Stimulated activated CD8-positive, alpha-beta memory T cell treated with anti-CD3 and anti-CD28 coated beads, Interleukin-4, amount 100 ng/mL, for 1 hour (primary cell): ENCODE measurements at regions not wholly inside any gene's neighbourhood (a gene's known extent, or its start where the extent isn't known, plus 50 kb on each side); places are given as distances from the start of the nearest gene placed in this dataset.
"Not testable (repeated sequence)": the region's sequence is repeated elsewhere in the genome, so short reads cannot be mapped to it uniquely, and the experiment has no call there.

ENCODE experiments used
- DNase-seq, 2 donors: peaks; one replicate each; pipeline ENCODE4 v3.0.0-alpha.2; 2020; ENCODE audit warnings: low read depth in 2 of 2, low spot score in 1 of 2

- no peak for DNase-seq
Observed at GRCh38 chr7:67610897-67611296, 614.3 kb downstream of the TYW1 start.

- no peak for DNase-seq
Observed at GRCh38 chr7:67614843-67615242, 618.2 kb downstream of the TYW1 start.

- DNase-seq: no peak
Observed at GRCh38 chr7:67616517-67616916, 619.9 kb downstream of the TYW1 start.

- DNase-seq: no peak
Observed at GRCh38 chr7:67618556-67619162, 622.0 kb downstream of the TYW1 start.

GRCh38 chr7:67619175-67619574 is 622.5 kb downstream of the TYW1 start:
- DNase-seq: no peak

- DNase-seq: no peak
Observed at GRCh38 chr7:67620216-67620933, 623.7 kb downstream of the TYW1 start.

GRCh38 chr7:67621704-67622103 is 625.1 kb downstream of the TYW1 start:
- DNase-seq: no peak

- no peak for DNase-seq
Observed at GRCh38 chr7:67625257-67625737, 628.7 kb downstream of the TYW1 start.

GRCh38 chr7:67631476-67631875 is 634.8 kb downstream of the TYW1 start:
- DNase-seq: no peak

- DNase-seq: no peak
Observed at GRCh38 chr7:67635271-67635670, 638.6 kb downstream of the TYW1 start.

GRCh38 chr7:67636348-67637022 is 639.9 kb downstream of the TYW1 start:
- DNase-seq: no peak

GRCh38 chr7:67637023-67637358 is 640.4 kb downstream of the TYW1 start:
- DNase-seq: no peak

- DNase-seq: not testable (repeated sequence)
Observed at GRCh38 chr7:67642542-67642941, 645.9 kb downstream of the TYW1 start.

GRCh38 chr7:67644151-67644550 is 647.5 kb downstream of the TYW1 start:
- DNase-seq: no peak

- no peak for DNase-seq
Observed at GRCh38 chr7:67652937-67653336, 656.3 kb downstream of the TYW1 start.

GRCh38 chr7:67653856-67654454 is 657.3 kb downstream of the TYW1 start:
- no peak for DNase-seq

GRCh38 chr7:67654642-67655041 is 658.0 kb downstream of the TYW1 start:
- DNase-seq: no peak

- DNase-seq: no peak
Observed at GRCh38 chr7:67655168-67655567, 658.5 kb downstream of the TYW1 start.

GRCh38 chr7:67659091-67659490 is 662.5 kb downstream of the TYW1 start:
- DNase-seq: no peak

- DNase-seq: no peak
Observed at GRCh38 chr7:67662804-67663203, 666.2 kb downstream of the TYW1 start.

GRCh38 chr7:67663644-67664043 is 667.0 kb downstream of the TYW1 start:
- DNase-seq: no peak

- not testable (repeated sequence) for DNase-seq
Observed at GRCh38 chr7:67666359-67666758, 669.7 kb downstream of the TYW1 start.
